Hematopoietic multipotent progenitor cell (in vitro differentiated cells): ENCODE measurements at regions not wholly inside any gene's neighbourhood (a gene's known extent, or its start where the extent isn't known, plus 50 kb on each side); places are given as distances from the start of the nearest gene placed in this dataset.
A peak's percentile ranks its signal among the peaks of the same experiment; 100 is the strongest.
"Not testable (repeated sequence)": the region's sequence is repeated elsewhere in the genome, so short reads cannot be mapped to it uniquely, and the experiment has no call there.

Source experiments
- DNase-seq, 3 donors: peaks; one replicate each; pipeline ENCODE4 v3.0.0-alpha.2; 2011 to 2015; ENCODE audit warnings: low read depth in 2 of 3, low spot score in 2 of 3

GRCh38 chr3:72032441-72033135, 247.6 kb upstream of the PROK2 start:
- DNase-seq: no peak

- DNase-seq: peak in 2 of 3 donors; percentile 72
Observed at GRCh38 chr3:72031581-72031980, 246.6 kb upstream of the PROK2 start.

DNA sequence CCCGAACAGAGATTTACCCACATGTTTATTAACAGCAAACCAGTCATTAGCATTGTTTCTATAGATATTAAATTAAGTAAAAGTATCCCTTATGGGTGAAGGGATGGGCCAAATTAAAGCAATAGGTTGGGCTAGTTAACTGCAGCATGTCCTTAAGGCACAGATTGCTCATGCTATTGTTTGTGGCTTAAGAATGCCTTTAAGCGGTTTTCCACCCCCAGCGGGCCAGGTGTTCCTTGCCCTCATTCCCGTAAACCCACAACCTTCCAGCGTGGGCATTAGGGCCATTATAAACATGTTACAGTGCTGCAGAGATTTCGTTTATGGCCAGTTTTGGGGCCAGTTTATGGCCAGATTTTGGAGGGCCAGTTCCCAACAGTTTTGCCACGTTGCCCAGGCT, 245.3 kb upstream of the PROK2 start:
- DNase-seq: not testable (repeated sequence)

GRCh38 chr3:72028726-72029125, 243.8 kb upstream of the PROK2 start:
- DNase-seq: not testable (repeated sequence)

GRCh38 chr3:72028307-72028706, 243.4 kb upstream of the PROK2 start:
- not testable (repeated sequence) for DNase-seq

DNA sequence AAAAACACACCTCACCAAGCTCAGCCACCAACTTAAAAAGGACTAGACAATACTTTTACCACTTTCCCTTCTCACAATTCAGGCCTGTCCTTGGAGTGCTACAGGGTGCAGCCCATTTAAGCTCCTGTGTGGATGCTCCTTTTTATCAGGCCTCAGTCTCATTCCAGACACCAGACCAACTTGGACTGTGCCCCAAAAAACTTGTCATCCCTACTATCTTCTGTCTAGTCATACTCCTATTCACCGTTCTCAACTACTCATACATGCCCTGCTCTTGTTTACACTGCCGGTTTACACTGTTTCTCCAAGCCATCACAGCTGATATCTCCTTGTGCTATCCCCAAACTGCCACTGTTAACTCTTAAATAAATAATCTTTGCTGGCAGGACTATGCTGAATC, 242.8 kb upstream of the PROK2 start:
- DNase-seq: not testable (repeated sequence)

GRCh38 chr3:72022027-72022426, 237.1 kb upstream of the PROK2 start:
- DNase-seq: no peak

GRCh38 chr3:72021531-72021930, 236.6 kb upstream of the PROK2 start:
- DNase-seq: no peak

DNA sequence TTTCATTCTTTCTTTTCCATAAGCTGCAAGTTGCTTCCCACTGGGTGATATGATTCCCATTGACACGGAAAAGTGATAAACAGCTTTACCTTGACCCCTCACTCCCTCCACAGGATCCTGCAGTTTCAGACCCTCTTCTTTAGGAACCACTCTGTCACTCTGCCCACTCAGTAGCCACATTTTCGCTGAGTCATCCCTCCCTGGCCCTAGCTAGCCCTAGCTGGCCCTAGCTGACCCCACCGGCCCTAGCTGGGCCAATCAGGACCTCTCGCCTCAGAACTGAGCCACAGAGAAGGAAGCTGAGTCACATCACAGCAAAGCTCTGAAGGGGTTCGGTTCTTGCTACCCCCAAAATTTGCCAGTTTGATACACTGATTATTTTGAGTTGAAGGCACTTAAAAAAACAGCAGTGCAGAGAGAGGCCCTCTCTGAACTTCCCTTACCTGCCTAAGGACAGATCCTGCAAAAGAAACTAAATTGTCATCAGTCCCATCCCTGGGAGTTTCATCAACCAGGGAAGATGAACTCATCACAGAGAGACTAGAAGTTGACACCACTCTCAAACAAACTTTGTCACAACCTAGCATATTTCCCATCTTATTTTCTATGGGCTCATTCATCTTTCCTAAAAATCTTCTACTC, 233.5 kb upstream of the PROK2 start:
- DNase-seq: peak in 1 of 3 donors; percentile 24

DNA sequence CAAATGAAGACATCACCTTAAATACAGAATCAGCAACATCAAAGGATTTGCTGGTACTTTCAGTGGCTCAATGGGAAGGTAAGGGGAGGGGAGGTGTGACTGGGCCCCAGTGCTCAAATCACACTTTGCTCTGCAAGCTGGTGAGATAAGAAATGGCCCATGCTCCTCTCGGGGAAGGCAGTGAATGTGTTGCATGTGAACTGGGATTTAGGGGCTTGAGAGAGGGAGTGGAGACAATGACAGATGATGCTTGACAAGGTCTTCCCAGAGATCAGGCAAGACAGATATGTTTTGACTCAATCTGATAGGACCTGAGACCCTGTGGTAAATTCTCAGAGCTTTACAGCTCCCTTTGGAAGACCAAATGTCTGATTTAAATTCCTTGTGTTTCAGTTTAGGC, 233.0 kb upstream of the PROK2 start:
- DNase-seq: no peak

DNA sequence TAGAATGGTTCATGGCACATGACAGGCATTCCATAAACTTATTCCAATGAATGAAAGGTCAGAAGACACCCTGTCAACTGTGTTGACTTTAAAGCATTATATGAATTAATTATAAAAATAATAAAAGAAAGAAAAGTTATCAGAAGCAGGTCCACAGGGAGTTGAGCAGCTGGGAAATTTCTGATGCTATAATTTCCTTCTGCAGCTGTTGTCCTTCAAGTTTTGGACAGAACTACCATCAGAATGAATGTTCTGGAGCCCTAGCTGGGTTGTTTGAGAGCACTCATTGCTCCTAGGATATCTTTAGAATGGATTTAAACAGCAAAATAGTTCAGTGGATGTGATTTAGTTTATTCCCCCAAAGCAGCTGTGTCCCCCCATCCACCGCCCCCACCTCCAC, 232.4 kb upstream of the PROK2 start:
- no peak for DNase-seq

DNA sequence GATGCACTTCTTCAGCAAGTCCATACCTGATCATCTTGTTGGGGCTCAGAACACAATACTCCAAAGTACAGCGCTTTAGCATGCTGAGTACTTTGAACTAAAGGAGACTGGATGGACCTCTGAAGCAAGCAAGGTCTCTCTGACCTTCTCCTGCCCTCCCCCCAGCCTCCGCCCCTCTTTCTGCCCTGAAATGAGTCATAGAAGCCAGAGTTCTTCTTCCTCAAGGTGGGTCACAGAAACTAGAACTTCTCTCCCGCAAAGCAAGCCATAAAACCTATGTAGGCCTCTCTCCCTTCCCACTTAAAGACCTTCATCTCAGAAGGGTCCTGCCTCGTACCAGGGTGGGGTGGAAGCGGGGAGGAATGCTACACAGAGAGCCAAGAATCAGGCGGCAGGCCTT, 230.5 kb upstream of the PROK2 start:
- DNase-seq: no peak

GRCh38 chr3:72013084-72013483, 228.1 kb upstream of the PROK2 start:
- DNase-seq: no peak

- no peak for DNase-seq
Observed at GRCh38 chr3:72012363-72012762, 227.4 kb upstream of the PROK2 start.

DNA sequence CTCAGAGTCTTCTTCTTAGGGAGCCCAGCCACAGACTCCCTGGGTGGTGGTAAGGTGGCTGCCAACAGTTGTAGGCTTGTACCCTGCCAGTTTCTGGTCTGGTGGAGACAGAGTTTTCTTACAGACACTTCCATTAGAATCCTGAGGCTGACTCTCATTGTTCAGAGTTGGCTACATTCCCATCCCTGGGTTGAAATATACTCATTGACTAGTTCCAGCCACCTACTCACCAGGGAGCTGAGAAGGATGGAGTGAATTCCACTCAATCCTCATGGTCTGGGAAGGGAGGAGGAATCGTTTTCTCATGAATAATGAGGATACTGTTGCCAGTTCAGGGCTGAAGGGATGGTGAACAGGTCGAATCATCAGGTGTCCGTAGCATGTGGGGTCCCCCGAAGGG, 226.5 kb upstream of the PROK2 start:
- no peak for DNase-seq

GRCh38 chr3:72009851-72010443, 225.0 kb upstream of the PROK2 start:
- no peak for DNase-seq

DNA sequence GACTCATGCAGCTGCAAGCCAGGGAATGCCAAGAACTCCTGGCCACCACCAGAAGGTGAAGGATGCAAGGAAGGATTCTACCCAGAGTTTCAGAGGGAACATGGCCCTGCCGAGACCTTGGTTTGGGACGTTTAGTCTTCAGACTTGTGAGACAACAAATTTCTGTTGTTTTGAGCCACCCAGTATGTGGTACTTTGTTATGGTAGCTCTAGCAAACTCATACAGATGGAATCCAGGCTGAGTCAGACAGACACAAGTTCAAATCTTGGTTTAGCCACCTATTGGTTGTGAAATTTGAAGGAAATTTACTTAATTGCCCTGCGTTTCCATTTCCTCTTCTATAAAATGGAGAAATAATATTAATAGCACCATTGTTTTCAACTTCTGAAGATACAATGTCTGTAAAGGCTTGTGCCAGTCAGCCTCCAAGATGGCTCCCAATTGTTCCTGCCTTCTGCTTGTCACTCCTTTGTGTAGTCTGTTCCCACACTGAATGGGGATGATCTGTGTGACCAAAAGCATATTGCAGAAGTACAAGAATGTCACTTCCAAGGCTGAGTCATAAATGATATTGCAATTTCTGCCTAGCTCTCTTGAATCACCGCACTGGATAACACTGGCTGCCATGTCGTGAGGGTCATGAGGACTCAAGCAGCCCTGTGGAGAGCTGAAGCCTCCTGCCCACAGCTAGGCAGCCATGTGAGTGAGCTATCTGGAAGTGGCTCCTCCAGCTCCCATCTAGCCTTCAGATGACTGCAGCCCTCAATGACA, 223.5 kb upstream of the PROK2 start:
- DNase-seq: peak in 2 of 3 donors; percentile 52

GRCh38 chr3:72006631-72007556, 221.9 kb upstream of the PROK2 start:
- no peak for DNase-seq

DNA sequence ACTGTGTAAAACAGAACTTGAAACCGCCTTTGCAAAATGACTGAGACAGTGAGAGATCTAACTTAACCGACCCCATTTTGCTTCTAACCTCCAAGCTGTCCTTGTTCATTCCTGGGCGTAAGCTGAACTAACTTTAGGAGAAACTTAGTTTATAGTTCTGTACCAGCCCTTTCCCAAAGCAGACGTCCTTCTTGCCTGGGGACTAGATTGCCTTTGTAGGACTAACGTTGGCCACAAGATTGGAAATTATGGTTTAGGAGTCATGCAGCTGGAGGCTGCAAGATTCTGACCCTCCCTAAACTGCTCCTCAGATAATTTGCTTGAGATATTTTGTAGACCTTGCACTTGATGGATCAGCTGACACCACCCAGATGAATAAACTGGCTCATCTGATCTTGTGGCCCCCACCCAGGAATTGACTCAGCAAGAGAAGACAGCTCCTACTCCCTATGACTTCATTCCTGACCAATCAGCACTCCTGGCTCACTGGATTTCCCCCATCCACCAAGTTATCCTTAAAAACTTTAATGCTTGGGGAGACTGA, 219.9 kb upstream of the PROK2 start:
- no peak for DNase-seq

DNA sequence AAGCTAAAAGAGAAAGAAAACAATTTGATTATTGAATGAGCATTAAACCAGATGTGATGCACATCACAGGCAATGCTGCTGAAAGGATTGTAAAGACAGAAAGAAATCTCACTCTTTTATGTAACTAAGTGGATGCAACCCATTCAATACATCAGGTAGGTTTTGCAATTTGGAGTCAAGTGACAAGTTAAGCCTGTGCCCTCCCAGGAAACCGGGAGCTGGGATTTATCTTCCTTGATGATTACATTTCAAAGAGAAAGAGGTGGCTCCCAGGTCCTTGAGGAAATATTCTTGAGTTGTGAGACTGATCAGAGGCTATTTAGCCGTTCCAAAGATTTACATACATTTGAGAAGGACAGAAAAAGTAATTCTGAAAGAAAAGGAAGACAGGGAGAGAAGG, 219.0 kb upstream of the PROK2 start:
- DNase-seq: no peak
